ENCODE measurements at regions not wholly inside any gene's neighbourhood (a gene's known extent, or its start where the extent isn't known, plus 50 kb on each side); places are given as distances from the start of the nearest gene placed in this dataset.

GRCh38 chr11:15687342-15687741, 572.6 kb downstream of the INSC start:
- TF ChIP-seq POLR2A (IDR thresholded peaks at IDR 0.05): no peak
- TF ChIP-seq, protein P1, sequence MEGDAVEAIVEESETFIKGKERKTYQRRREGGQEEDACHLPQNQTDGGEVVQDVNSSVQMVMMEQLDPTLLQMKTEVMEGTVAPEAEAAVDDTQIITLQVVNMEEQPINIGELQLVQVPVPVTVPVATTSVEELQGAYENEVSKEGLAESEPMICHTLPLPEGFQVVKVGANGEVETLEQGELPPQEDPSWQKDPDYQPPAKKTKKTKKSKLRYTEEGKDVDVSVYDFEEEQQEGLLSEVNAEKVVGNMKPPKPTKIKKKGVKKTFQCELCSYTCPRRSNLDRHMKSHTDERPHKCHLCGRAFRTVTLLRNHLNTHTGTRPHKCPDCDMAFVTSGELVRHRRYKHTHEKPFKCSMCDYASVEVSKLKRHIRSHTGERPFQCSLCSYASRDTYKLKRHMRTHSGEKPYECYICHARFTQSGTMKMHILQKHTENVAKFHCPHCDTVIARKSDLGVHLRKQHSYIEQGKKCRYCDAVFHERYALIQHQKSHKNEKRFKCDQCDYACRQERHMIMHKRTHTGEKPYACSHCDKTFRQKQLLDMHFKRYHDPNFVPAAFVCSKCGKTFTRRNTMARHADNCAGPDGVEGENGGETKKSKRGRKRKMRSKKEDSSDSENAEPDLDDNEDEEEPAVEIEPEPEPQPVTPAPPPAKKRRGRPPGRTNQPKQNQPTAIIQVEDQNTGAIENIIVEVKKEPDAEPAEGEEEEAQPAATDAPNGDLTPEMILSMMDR (IDR thresholded peaks at IDR 0.05): no peak
